ENCODE measurements at regions not wholly inside any gene's neighbourhood (a gene's known extent, or its start where the extent isn't known, plus 50 kb on each side); places are given as distances from the start of the nearest gene placed in this dataset.

- DNase-seq: no peak
- peaks cover 0 to 3% of the 10 kb centered on the region in 2 donors for H3K9me3 ChIP-seq (replicated peaks in 1 of 2; ENCODE audit: control insufficient read depth in 1 of 2, insufficient read depth in 1 of 2, low read length in 2 of 2)
- H4K20me1 ChIP-seq (ENCODE audit: insufficient read depth, low read length): no peaks in the 10 kb centered on the region
- no peak overlapping the region for H3K9ac ChIP-seq (ENCODE audit: insufficient read depth, low read length, poor library complexity, severe bottlenecking)
- no peak overlapping the region for H2AFZ ChIP-seq (ENCODE audit: insufficient read depth, low read depth, low read length, poor library complexity, severe bottlenecking)
- H3K4me2 ChIP-seq (replicated peaks; ENCODE audit: extremely low read depth, low read length, poor library complexity, severe bottlenecking): no peak overlapping the region
- Mint-ChIP-seq H3K27ac (no peak overlapping the region), H3K4me1 (peaks cover 16% of the 10 kb centered on the region), H3K27me3 (ENCODE audit: low read depth in 3 of 3) (peaks cover 13 to 36% (median 19%) of the 10 kb centered on the region in 3 donors), H3K36me3 (no peaks in the 10 kb centered on the region), H3K4me3 (no peak overlapping the region), H3K9me3 (peaks cover 0 to 13% (median 6%) of the 10 kb centered on the region in 7 donors)
- intact Hi-C loops (cut with micrococcal nuclease): no loop called here
- WGBS (ENCODE audit: insufficient coverage): 66% methylated on average over 6 of the region's 7 CpGs
- H3K27me3 ChIP-seq (ENCODE audit: control insufficient read depth in 2 of 2, insufficient read depth in 2 of 2, low read length in 2 of 2): peaks cover 0 to 3% of the 10 kb centered on the region in 2 donors
- no peak overlapping the region for H3K4me3 ChIP-seq (replicated peaks in 1 of 3; ENCODE audit: low read depth in 2 of 3, low read length in 3 of 3)
- TF ChIP-seq, protein P1, sequence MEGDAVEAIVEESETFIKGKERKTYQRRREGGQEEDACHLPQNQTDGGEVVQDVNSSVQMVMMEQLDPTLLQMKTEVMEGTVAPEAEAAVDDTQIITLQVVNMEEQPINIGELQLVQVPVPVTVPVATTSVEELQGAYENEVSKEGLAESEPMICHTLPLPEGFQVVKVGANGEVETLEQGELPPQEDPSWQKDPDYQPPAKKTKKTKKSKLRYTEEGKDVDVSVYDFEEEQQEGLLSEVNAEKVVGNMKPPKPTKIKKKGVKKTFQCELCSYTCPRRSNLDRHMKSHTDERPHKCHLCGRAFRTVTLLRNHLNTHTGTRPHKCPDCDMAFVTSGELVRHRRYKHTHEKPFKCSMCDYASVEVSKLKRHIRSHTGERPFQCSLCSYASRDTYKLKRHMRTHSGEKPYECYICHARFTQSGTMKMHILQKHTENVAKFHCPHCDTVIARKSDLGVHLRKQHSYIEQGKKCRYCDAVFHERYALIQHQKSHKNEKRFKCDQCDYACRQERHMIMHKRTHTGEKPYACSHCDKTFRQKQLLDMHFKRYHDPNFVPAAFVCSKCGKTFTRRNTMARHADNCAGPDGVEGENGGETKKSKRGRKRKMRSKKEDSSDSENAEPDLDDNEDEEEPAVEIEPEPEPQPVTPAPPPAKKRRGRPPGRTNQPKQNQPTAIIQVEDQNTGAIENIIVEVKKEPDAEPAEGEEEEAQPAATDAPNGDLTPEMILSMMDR (IDR thresholded peaks at IDR 0.05): no peak
- no peaks in the 10 kb centered on the region for H3K79me2 ChIP-seq (ENCODE audit: insufficient read depth, low read length)
- H3K36me3 ChIP-seq (replicated peaks in 1 of 2; ENCODE audit: control insufficient read depth in 1 of 2, insufficient read depth in 2 of 2, low read length in 2 of 2): no peaks in the 10 kb centered on the region
- H3K4me1 ChIP-seq (ENCODE audit: control insufficient read depth in 1 of 2, insufficient read depth in 2 of 2, low read length in 2 of 2): peaks cover 5 to 6% of the 10 kb centered on the region in 2 donors
- H3K27ac ChIP-seq (ENCODE audit: low read depth in 1 of 2, low read length in 2 of 2): no peak overlapping the region
Observed at GRCh38 chr18:7366597-7366996, 135.7 kb downstream of the LRRC30 start.

DNA sequence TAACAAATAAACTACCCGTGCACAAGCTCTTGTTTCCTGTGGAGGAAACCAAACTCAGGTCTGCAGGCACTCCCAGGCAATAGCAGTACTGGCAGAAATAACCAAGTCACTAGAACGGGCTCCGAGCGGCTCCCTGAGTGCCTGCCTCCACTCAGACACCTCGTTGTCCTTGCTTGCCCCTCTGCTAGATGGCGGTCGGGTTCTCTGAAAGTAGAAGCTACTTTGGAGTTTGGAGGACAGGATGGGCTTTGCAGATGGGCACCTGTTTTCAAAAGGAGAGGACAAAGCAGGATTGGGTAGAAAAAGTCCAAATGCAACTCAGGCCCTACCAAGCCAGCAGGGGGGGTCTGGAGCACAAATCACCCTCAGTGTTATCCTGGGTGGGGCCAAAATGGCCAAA, 136.4 kb downstream of the LRRC30 start:
- peaks cover 13% of the 10 kb centered on the region for H3K4me1 Mint-ChIP-seq
- no peak overlapping the region for H3K27ac Mint-ChIP-seq
- Histone ChIP-seq H3K9me3 (replicated peaks in 1 of 2; ENCODE audit: control insufficient read depth in 1 of 2, insufficient read depth in 1 of 2, low read length in 2 of 2) (no peaks in the 10 kb centered on the region), H4K20me1 (ENCODE audit: insufficient read depth, low read length) (no peaks in the 10 kb centered on the region), H3K79me2 (ENCODE audit: insufficient read depth, low read length) (no peaks in the 10 kb centered on the region), H2AFZ (ENCODE audit: insufficient read depth, low read depth, low read length, poor library complexity, severe bottlenecking) (no peak overlapping the region), H3K27ac (ENCODE audit: low read depth in 1 of 2, low read length in 2 of 2) (no peak overlapping the region), H3K9ac (ENCODE audit: insufficient read depth, low read length, poor library complexity, severe bottlenecking) (no peak overlapping the region), H3K4me1 (ENCODE audit: control insufficient read depth in 1 of 2, insufficient read depth in 2 of 2, low read length in 2 of 2) (peaks cover 5 to 6% of the 10 kb centered on the region in 2 donors), H3K27me3 (ENCODE audit: control insufficient read depth in 2 of 2, insufficient read depth in 2 of 2, low read length in 2 of 2) (peaks cover 0 to 3% of the 10 kb centered on the region in 2 donors), H3K4me2 (replicated peaks; ENCODE audit: extremely low read depth, low read length, poor library complexity, severe bottlenecking) (no peak overlapping the region), H3K36me3 (replicated peaks in 1 of 2; ENCODE audit: control insufficient read depth in 1 of 2, insufficient read depth in 2 of 2, low read length in 2 of 2) (no peaks in the 10 kb centered on the region), H3K4me3 (replicated peaks in 1 of 3; ENCODE audit: low read depth in 2 of 3, low read length in 3 of 3) (no peak overlapping the region)
- peaks cover 0 to 9% (median 3%) of the 10 kb centered on the region in 7 donors for H3K9me3 Mint-ChIP-seq
- intact Hi-C loops (cut with micrococcal nuclease): no loop called here
- TF ChIP-seq, protein P1 (IDR thresholded peaks at IDR 0.05): no peak
- H3K36me3 Mint-ChIP-seq: no peaks in the 10 kb centered on the region
- H3K27me3 Mint-ChIP-seq (ENCODE audit: low read depth in 3 of 3): peaks cover 13 to 32% (median 19%) of the 10 kb centered on the region in 3 donors
- DNase-seq: no peak
- 3% methylated on average over 4 of the region's 7 CpGs for WGBS (ENCODE audit: insufficient coverage)
- no peak overlapping the region for H3K4me3 Mint-ChIP-seq

Measured in CD14-positive monocyte (primary cell).